ENCODE measurements at regions not wholly inside any gene's neighbourhood (a gene's known extent, or its start where the extent isn't known, plus 50 kb on each side); places are given as distances from the start of the nearest gene placed in this dataset.

DNA sequence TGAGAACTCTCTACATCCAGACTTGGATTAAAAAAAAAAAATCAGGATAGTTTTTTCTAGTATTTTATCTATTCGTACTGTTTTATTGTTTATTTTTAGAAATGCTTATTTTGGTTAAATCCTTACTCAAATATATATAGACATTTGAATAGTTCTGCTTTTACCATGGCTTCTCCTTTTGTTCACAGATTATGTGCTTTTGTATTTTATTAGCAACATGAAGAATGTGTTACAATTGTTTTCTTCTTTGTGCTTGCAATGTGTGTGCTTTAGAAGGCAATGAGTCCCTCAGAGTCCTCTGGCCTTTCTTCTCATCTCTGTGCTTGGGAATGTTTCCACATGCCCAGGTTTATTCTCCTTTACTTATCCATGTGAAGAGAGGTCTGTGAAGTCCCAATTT is 324.0 kb downstream of the KCNRG start:
- TF ChIP-seq, protein P1, sequence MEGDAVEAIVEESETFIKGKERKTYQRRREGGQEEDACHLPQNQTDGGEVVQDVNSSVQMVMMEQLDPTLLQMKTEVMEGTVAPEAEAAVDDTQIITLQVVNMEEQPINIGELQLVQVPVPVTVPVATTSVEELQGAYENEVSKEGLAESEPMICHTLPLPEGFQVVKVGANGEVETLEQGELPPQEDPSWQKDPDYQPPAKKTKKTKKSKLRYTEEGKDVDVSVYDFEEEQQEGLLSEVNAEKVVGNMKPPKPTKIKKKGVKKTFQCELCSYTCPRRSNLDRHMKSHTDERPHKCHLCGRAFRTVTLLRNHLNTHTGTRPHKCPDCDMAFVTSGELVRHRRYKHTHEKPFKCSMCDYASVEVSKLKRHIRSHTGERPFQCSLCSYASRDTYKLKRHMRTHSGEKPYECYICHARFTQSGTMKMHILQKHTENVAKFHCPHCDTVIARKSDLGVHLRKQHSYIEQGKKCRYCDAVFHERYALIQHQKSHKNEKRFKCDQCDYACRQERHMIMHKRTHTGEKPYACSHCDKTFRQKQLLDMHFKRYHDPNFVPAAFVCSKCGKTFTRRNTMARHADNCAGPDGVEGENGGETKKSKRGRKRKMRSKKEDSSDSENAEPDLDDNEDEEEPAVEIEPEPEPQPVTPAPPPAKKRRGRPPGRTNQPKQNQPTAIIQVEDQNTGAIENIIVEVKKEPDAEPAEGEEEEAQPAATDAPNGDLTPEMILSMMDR (IDR thresholded peaks at IDR 0.05) = no peak
- no peak for TF ChIP-seq POLR2A (IDR thresholded peaks at IDR 0.05)

Data from heart left ventricle (tissue), 13 donors.